Prostate gland (tissue), 2 donors: ENCODE measurements at regions not wholly inside any gene's neighbourhood (a gene's known extent, or its start where the extent isn't known, plus 50 kb on each side); places are given as distances from the start of the nearest gene placed in this dataset.

Source experiments
- DNase-seq: peaks from one replicate; pipeline ENCODE4 v3.0.0-alpha.2; 2019; ENCODE audit warnings: low spot score
- H3K27ac ChIP-seq, 2 donors: fragments of 200-600 bp; sonication (generic); 2 replicates each; pipeline ENCODE4 v1.5.1; 2017 to 2019
- H3K27me3 ChIP-seq: fragments of 200-600 bp; sonication (generic); replicated peaks from 2 replicates; pipeline ENCODE4 v1.5.1; 2019; ENCODE audit not compliant: insufficient read depth
- H3K36me3 ChIP-seq, 2 donors: fragments of 200-600 bp; sonication (generic); 1 replicate in 1 of 2; 2 replicates in 1 of 2; pipeline versions ENCODE4 v1.5.1 to v1.8.1; 2017 to 2019
- H3K4me1 ChIP-seq: fragments of 200-600 bp; sonication (generic); replicated peaks from 2 replicates; pipeline ENCODE4 v1.5.1; 2019
- H3K4me3 ChIP-seq, 2 donors: fragments of 200-600 bp; sonication (generic); 2 replicates each; pipeline ENCODE4 v1.5.1; 2017 to 2019
- H3K9me3 ChIP-seq: fragments of 200-600 bp; sonication (generic); 2 replicates; pipeline ENCODE4 v1.5.1; 2017
- CTCF ChIP-seq, 4 experiments: fragments of 200-600 bp in 2 of 4; fragments of 450-650 bp in 2 of 4; sonication (generic) in 2 of 4; IDR thresholded peaks; 1 replicate in 3 of 4; 2 replicates in 1 of 4; pipeline ENCODE4 v1.5.1; 2016 to 2019; ENCODE audit warnings: antibody characterized with exemption in 4 of 4, mild to moderate bottlenecking in 2 of 4, moderate library complexity in 2 of 4
- POLR2A ChIP-seq: fragments of 450-650 bp; IDR thresholded peaks from one replicate; pipeline ENCODE4 v1.6.1; 2016; ENCODE audit warnings: antibody characterized with exemption, mild to moderate bottlenecking
- POLR2AphosphoS5 ChIP-seq: sonication (generic); formaldehyde crosslinking; IDR thresholded peaks from one replicate; pipeline ENCODE4 v1.6.1; 2017; ENCODE audit warnings: antibody characterized with exemption
- WGBS: methylation state at CpG from one replicate; pipeline ENCODE4 v1.1.5; 2018; 5-methylcytosine and 5-hydroxymethylcytosine counted together
- intact Hi-C: fragments of 100-400 bp; cut with DNase I; formaldehyde crosslinking; loops from one replicate; pipeline ENCODE4 v1.14.2; 2022

- 79% methylated on average over 1 of the region's 1 CpG for WGBS
- intact Hi-C loops, result no loop called here
- H3K36me3 ChIP-seq, result no peaks in the 10 kb centered on the region
- no peak overlapping the region for H3K4me3 ChIP-seq
- DNase-seq, result no peak
- H3K9me3 ChIP-seq, result no peaks in the 10 kb centered on the region
- H3K27me3 ChIP-seq, result no peaks in the 10 kb centered on the region
- H3K27ac ChIP-seq, result no peak overlapping the region
- TF ChIP-seq CTCF (IDR thresholded peaks at IDR 0.05), result no peak
- TF ChIP-seq POLR2A, result no peak
- TF ChIP-seq POLR2AphosphoS5, result no peak
- H3K4me1 ChIP-seq, result no peaks in the 10 kb centered on the region
Measured at GRCh38 chr3:22634433-22634832, 568.7 kb upstream of the UBE2E2 start.

GRCh38 chr3:22659651-22660475, 543.3 kb upstream of the UBE2E2 start:
- no peak for DNase-seq

GRCh38 chr3:22660606-22661005, 542.5 kb upstream of the UBE2E2 start:
- intact Hi-C loops, result no loop called here
- 0% methylated on average over 1 of the region's 1 CpG for WGBS
- DNase-seq, result no peak
- Histone ChIP-seq H3K27ac (no peak overlapping the region), H3K27me3 (no peaks in the 10 kb centered on the region), H3K36me3 (no peaks in the 10 kb centered on the region), H3K4me3 (no peak overlapping the region), H3K4me1 (no peaks in the 10 kb centered on the region), H3K9me3 (no peaks in the 10 kb centered on the region)
- no peak for TF ChIP-seq CTCF (IDR thresholded peaks at IDR 0.05)

More at GRCh38 chr3:22659651-22660475, 543.3 kb upstream of the UBE2E2 start:
- Histone ChIP-seq H3K9me3 (no peaks in the 10 kb centered on the region), H3K27me3 (no peaks in the 10 kb centered on the region), H3K36me3 (no peaks in the 10 kb centered on the region), H3K4me3 (no peak overlapping the region), H3K4me1 (no peaks in the 10 kb centered on the region), H3K27ac (no peak overlapping the region)
- intact Hi-C loops, result no loop called here
- WGBS, result 12% methylated on average over 1 of the region's 1 CpG
- TF ChIP-seq CTCF (IDR thresholded peaks at IDR 0.05) (no peak), POLR2A (no peak), POLR2AphosphoS5 (no peak)

GRCh38 chr3:22661121-22661700, 541.9 kb upstream of the UBE2E2 start:
- Histone ChIP-seq H3K4me3 (no peak overlapping the region), H3K9me3 (no peaks in the 10 kb centered on the region), H3K27ac (no peak overlapping the region), H3K36me3 (no peaks in the 10 kb centered on the region), H3K27me3 (no peaks in the 10 kb centered on the region), H3K4me1 (no peaks in the 10 kb centered on the region)
- TF ChIP-seq CTCF (IDR thresholded peaks at IDR 0.05) (no peak), POLR2AphosphoS5 (no peak), POLR2A (no peak)
- WGBS, result 85% methylated on average over 2 of the region's 2 CpGs
- DNase-seq, result no peak
- intact Hi-C loops, result no loop called here

- 57% methylated on average over 2 of the region's 2 CpGs for WGBS
Measured at GRCh38 chr3:22665528-22665927, 537.6 kb upstream of the UBE2E2 start.

More at GRCh38 chr3:22665528-22665927, 537.6 kb upstream of the UBE2E2 start:
- no peak for TF ChIP-seq POLR2A
- TF ChIP-seq POLR2AphosphoS5, result no peak
- TF ChIP-seq CTCF (IDR thresholded peaks at IDR 0.05), result no peak
- Histone ChIP-seq H3K9me3 (no peaks in the 10 kb centered on the region), H3K4me1 (no peaks in the 10 kb centered on the region), H3K27ac (no peak overlapping the region), H3K27me3 (no peaks in the 10 kb centered on the region), H3K4me3 (no peak overlapping the region), H3K36me3 (no peaks in the 10 kb centered on the region)
- intact Hi-C loops, result no loop called here
- DNase-seq, result no peak
